ENCODE measurements at regions not wholly inside any gene's neighbourhood (a gene's known extent, or its start where the extent isn't known, plus 50 kb on each side); places are given as distances from the start of the nearest gene placed in this dataset.
A peak's percentile ranks its signal among the peaks of the same experiment; 100 is the strongest.

DNA sequence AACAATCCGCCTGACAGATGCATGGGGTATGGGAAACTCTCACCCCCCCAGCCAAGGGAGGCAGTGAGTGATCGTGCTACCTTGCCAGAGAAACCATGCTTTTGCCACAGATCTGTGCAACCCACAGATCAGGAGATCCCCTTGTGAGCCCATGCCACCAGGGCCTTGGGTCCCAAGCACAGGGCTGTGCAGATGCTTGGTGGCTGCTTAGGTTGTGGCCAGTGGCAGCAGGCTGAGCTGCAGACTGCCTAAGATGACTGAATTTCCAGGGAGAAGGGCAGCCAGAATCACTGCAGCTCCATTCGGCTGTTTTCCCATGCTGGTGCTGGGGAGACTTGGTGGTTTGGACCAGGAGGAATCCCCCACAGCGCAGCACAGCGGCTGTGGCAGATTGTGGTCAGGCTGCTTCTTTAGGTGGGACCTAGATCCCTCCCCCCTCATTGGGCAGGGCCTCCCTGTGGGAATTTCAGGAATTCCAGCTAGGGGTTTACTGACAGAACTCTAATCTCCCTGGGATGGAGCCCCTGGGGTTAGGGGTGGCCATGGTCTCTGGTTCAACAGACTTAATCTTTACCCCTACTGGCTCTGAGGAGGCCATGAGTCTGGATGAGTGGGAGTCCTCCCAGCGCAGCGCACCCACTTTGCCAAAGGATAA, 264.6 kb upstream of the DAAM1 start:
- no peak for FAIRE-seq

DNA sequence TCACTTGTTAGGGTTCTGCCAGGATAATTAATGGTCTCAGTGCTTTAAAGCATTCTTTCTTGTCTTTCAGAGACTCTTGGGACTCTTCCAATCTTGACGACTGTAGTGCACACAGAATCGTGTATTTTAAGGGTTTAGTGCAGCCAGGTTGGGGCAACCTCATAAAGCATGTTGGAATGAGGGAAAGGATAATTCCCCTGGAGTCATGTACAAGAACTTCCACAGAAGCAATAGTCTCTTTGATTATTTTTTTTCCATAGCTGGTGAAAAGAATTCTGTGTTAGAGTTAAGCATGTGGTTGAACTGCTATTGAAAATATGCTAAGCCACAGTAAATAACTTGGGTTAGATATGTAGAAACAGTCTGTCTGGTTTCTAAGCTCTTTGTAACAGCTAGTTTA, 246.8 kb upstream of the DAAM1 start:
- FAIRE-seq (no peak), DNase-seq (ENCODE audit: insufficient read length, low spot score) (no peak)

More for the DNA sequence above, 264.6 kb upstream of the DAAM1 start:
- no peak for DNase-seq (ENCODE audit: insufficient read length, low spot score)

DNA sequence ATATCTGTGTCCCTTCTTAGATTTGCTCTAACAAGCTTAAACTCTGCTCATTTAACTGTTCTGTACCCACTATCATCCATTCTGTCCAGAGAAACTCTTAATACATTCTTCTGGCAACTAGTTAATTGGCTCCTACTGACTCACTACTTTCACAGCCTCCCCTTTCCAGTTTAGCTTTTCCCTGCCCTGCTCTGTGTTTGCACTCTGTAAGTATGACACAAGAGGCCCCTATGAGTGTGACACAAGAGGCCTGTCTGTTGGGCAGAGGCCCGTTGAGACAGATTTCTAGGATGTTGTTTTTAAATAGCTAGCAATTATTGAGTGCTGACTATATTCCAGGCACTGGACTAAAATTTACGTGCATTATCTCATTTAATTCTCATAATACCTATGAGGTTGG, 246.0 kb upstream of the DAAM1 start:
- no peak for DNase-seq (ENCODE audit: insufficient read length, low spot score)
- FAIRE-seq, result no peak

DNA sequence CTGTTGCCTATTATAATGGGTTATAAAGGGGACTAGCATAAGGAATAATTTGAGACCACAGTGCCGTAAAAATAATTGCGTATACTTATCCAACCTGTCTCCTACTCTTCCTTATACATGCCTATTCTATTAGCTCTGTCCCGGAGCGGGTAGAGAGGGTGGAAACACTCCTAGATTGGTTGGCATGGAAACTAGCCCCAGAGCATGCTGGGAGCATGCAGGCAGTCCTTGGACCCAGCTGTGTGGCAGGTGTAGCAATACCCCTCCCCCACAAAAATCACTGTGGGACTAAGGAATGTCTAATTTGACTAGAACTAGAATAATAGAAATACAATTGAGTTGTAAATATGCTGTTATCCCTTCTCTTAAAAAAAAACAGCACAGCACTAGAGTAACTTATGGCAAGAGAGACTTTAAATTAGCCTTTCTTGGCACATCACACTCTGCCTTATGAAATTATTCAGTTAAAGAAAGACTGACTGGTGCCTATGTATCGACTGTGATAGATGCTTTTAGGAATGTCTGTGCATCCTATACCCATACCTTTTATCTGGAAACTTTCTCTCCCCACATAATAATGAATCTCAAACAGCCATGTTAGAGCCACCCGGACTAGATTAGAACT, 244.0 kb upstream of the DAAM1 start:
- no peak for FAIRE-seq

DNA sequence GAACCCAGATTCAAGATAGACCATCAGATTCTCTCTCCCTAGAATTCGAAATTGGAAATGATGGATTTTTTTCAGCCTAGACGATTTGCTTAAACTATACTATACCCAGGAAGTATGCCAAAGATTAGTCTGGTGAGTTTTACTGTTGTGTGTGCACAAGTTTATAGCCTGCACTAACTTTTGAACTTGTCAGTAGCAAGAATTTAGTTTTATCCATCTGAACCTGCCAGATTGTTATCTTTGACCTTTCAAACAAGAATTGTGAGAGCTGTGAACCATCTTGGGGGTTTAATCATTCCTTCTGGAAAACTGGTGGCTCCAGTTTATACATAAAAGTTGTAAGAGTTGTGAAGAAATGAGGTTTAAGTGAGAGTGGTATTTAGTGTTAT, 243.5 kb upstream of the DAAM1 start:
- DNase-seq (ENCODE audit: insufficient read length, low spot score), result no peak
- FAIRE-seq, result no peak

More for the DNA sequence above, 244.0 kb upstream of the DAAM1 start:
- DNase-seq (ENCODE audit: insufficient read length, low spot score), result no peak

DNA sequence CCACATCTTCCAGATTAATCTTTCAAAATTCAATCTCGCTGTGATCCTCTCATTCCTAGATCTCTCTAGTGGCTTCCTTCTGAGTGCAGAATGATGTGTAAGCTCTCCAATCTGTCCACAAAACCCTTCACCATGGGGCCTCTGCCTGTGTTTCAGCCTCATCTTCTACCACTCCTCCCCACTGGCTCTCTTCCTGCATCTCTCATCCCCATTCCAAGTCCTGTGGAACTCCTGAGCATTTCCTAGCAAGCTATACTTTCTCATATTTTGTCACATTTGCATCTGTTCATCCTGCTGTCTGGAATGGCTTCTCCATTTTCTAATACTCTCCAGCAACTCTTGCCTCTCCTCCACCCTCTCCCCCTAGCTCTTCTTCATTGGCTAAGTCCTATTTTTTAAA, 242.0 kb upstream of the DAAM1 start:
- no peak for DNase-seq (ENCODE audit: insufficient read length, low spot score)
- FAIRE-seq, result no peak

DNA sequence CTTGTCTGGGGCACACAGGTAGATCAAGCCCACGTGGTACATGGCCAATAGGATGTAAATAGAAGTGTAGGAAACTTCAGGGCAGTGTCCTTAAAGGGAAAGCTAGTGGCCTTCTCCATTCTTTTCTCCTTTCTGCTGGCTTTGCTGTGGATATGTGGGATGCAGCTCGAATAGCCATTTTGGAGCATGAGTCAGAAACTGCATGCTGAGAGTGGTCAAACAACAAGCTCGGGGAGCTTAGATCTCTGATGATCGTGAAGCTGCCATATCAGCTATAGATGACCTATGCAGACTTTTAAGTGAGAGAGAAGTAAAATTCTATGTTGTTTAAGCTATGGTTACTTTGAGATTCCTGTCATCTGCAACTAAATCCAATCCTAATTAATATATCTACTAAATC, 241.3 kb upstream of the DAAM1 start:
- no peak for DNase-seq (ENCODE audit: insufficient read length, low spot score)
- no peak for FAIRE-seq

DNA sequence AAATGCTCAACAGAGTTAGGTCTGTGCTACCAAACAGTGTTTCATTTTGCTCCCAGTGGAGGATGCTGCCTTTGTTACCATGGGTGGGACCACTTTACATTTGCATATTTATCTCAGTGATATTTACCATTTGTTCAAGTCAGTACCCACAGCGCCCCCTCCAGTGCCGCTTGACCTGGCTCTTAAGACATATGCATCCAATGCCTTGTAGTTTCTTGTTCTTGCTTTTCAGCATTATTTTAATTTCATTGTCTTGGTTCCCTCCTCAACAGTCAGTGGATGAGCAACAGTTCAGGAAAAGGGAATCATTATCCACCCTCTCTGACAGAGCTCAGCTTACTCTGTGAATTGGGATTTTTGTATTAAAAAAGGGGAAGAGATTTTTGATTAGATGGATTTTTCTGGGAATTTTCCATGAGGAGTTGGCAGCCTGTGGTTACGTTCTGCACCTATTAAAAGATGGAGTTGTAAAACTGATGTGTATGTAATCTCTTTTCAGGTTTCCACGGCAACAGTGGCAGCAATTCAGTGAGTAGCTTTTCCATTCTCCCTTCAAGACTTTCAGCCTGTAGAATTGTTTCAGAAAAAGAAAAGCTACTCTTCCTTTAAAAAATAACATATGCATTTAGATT, 240.5 kb upstream of the DAAM1 start:
- FAIRE-seq, result no peak
- DNase-seq (ENCODE audit: insufficient read length, low spot score), result no peak

DNA sequence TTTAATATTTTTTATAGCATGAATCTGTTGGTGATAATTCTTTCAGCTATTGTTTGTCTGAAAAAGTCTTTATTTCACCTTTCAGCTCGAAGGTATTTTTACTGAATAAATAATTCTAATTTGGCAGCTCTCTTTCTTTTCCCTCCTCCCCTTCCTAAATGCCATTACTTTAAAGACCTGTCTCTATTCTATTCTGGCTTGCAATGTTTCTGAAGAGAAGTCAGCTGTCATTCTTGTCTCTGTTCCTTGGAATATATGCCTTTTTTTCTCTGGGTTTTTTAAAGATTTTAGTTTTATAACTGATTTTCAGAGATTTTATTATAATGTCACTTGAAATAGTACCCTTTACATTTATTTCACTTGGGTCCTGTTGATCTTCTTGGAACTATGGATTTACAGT, 237.9 kb upstream of the DAAM1 start:
- no peak for DNase-seq (ENCODE audit: insufficient read length, low spot score)
- FAIRE-seq, result no peak

DNA sequence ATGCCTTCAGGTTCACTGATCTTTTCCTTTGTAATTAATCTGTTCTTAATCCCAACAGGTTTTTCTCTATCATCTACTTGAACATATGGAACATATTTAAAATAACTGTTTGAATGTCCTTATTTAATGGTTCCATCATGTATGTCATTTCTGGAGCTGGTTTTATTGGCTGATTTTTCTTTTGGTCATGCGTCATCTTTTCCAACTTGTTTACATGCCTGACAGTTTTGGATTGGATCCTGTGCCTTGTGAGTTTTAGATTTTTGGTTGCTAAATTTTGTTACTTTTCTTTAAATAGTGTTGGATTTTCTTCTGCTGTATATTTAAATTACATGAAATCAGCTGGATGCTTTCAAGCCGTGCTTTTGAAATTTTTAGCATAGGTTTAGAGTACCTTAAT, 237.3 kb upstream of the DAAM1 start:
- FAIRE-seq (no peak), DNase-seq (ENCODE audit: insufficient read length, low spot score) (no peak)

DNA sequence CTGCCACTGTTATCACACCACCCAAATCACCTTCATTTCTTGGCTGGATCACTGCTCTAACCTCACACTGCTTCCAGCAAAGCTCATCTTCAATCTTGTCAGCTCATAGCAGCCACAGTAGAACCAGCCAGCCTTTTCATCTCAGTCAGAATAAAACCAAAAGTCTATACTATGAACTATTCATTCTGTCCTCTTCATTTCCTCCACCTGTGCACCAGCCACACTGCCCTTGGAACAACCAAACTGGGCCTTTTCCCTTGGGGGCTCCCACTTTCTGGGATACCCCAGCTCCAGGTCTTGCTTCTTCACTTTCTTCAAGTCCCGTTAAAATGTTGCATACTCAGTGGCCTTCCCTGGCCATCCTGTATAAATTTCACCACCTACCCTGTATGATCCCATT, 234.4 kb upstream of the DAAM1 start:
- FAIRE-seq, result peak; percentile 14

DNA sequence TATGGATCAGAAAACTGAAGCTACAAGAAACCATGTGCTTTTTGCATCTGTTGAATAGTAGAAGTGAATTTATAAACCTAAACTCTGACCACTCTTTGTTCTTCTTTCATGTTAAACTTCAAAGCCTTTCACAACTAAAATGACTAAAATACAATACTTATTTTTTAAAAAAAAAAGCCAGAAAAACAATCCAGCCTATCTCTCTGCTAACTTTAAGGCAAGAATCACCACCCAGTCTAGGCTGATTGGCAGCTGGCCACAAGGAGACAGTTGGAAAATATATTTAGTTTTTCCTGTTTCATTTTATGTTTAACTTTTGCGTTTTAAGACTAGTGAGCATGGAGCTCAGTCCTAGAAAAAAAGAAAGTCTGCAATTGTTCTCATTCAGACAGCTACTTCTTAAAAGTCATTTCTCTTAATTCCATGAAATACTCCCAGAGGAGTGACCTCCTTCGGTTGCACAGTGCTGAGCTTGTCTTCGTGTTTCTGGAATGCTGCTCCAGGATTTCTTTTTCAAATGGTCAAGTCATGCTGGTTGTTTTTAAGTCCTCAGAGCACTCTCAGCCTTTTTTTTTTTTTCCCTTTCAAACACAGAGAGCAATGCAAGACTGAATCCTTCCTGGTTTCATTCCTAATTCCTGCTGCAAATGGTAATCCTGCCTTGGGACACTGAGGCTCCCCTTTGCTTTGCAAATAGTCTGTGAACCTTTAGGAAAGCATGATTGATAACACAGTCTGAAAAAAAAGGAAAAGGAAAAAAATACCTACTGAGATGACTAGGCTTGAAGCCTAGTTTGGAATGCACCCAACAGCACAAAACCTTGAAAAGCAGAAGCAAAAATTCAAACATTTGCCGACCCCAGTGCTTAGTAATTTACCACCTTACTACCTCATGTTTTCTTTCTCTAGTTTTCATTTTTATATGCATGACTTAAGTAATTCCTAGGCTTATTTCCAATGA, 233.3 kb upstream of the DAAM1 start:
- peak; percentile 77 for FAIRE-seq
- no peak for DNase-seq (ENCODE audit: insufficient read length, low spot score)

More for the DNA sequence above, 234.4 kb upstream of the DAAM1 start:
- no peak for DNase-seq (ENCODE audit: insufficient read length, low spot score)

DNA sequence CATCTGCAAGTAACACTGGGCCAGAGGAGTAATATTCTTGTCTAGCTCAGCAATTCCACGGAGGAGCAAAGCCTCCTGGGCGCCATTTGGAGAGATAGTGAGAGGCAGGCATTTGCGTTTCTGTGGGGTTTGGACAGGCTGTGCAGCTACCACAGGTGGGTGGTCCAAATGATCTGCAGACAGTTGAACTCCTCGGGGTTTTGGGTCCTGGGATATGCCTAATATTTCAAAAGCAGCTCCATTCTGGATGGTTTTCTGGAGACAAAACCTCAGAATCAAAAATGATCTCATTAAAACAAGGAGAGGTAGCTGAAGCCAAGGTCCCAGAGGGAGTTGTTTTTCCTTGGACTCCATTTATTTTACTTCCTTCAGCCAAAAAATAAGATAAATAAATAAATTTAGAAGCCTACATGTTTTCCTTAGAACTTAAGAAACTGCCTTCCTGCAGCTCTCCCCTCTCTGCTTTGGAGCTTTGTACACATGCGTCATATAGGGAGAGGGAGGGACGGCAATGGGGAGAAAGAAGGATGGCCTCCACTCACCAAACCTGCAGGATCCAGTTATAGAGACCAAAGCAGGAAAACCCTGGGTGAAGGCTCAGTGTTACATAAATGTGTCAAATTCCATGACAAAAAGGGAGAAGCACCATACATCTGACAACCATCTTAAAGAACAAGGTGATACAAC, 227.3 kb upstream of the DAAM1 start:
- no peak for DNase-seq (ENCODE audit: insufficient read length, low spot score)
- FAIRE-seq, result no peak

DNA sequence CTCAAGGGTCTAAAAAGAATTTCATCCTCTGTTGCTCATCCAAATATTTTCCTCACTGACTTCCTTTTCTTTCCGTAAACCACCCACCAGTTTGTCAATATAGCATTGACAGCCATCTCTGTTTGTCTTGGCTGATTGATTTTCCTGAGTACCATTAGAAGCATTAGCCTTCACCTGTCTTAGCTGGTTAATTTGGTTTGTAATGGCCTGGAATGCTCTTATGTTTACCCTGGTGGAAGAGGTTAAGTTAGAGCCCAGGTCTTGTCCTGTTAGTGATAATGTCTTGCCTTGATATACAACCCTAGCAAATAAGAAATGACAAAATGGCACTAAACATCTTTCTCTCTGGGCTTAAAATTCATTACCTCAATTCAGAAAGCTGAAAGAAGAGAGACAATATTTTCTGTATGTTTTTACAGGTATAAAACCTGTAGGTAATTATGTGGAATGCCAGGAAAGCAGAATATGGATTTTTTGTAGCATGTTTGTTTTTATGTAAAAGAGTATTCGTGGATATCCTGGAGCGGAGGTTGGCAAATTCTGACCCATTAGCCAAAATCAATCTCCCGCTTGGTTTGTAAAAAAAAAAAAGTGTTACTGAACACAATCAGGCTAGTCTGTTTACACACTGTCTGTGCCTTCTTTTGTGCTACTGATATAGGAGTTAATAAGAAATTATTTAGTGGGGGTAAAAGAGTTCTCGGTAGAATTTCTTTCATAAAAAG, 224.4 kb upstream of the DAAM1 start:
- DNase-seq (ENCODE audit: insufficient read length, low spot score) (no peak), FAIRE-seq (no peak)

DNA sequence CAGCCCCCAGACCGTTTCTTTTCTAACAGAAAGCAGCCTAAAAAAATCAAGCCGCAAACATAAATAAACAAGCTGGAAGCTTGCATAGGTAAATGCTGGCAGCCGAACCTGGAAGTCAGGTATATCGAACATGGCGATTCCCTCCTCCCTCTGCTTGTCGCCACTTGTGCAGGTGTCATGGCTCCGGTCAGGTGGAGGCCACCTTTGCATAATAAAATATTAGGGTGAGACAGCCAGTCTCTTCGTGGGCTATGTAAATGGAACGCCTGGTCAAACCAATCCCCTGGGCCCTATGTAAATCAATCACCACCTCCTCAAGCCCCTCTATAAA, 223.9 kb upstream of the DAAM1 start:
- DNase-seq (ENCODE audit: insufficient read length, low spot score) (no peak), FAIRE-seq (no peak)

DNA sequence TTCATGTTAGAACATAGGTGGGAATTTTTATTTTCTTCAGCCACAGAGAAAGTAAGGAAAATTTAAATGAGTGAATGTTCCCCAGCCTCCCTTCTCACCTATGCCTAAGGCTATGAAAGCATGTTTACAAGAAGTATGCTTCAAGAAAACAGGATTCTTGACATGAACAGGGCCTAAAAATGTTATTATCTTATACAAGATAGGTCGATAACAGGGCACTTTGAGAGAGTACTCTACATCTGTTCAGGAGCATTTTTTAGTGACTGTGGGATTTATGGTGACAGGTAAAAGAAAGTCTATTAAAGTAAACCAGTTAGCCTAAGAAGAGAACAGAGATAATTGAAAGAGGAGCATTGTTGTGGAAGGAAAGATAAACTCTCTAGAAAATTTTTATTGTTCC, 222.9 kb upstream of the DAAM1 start:
- no peak for DNase-seq (ENCODE audit: insufficient read length, low spot score)

DNA sequence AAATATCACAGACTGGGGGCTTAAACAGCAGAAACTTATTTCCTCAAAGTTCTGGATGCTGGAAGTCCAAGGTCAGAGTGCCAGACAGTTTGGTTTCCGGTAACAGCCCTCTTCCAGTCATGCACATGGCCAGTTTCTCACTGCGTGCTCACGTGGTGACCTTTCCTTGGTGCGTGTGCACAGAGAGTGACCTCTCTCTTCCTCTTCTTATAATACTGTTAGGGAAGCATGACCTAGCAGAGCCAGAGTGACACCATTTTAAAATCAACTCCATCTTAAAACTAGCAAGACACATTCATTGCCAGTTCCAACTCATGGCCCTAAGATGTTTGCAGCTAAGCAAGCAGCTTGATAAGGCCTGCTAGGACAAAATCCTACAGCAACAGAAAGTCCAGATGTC, 221.5 kb upstream of the DAAM1 start:
- DNase-seq (ENCODE audit: insufficient read length, low spot score), result no peak
- no peak for FAIRE-seq

More for the DNA sequence above, 222.9 kb upstream of the DAAM1 start:
- no peak for FAIRE-seq

DNA sequence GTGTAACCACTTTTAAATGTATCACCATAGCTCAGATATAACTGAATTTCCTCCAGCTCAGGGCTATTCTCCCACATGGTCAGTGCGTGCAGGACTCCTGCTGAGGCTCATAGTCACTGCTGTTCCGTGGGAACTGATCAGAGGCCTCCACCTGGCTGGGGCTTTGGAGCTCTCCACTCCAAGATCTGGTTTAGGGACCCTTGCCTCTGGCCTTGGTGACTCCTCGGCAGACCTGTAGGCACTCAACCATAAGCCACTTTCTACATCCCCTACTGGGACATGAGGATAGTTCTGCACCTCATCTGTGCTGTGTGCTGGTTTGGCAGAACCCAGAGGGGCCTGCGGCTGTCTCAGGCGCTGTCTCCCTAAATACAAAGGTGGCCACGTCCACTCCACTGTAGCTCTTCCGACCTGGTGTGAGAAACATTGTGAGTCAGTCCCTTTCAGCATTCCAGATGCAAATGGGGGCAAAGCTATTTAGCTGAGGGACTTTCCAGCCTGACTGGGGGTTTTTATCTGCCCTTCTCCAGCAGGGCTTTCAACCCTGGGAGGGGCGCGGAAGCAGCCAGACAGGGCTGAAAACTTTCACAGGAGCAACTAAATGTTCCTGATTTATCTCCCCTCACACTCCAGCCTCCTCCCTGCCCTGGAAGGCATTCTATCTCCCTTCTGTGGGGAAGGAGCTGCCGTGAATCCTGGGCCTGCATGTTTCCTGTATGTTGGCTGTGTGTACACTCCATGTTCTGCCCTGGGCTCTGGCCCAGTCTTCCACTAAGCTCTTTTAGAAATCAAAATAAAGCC, 218.3 kb upstream of the DAAM1 start:
- DNase-seq (ENCODE audit: insufficient read length, low spot score), result no peak
- FAIRE-seq, result no peak
